Loucy (cell line): ENCODE measurements at regions not wholly inside any gene's neighbourhood (a gene's known extent, or its start where the extent isn't known, plus 50 kb on each side); places are given as distances from the start of the nearest gene placed in this dataset.

Source experiments
- H2AFZ ChIP-seq: fragments of 200-600 bp; sonication (generic); 2 replicates; pipeline ENCODE4 v1.6.0; 2016; ENCODE audit warnings: antibody characterized with exemption, mild to moderate bottlenecking, low read length, moderate library complexity
- H3F3A ChIP-seq: fragments of 200-600 bp; 2 replicates; pipeline ENCODE4 v1.6.0; 2016; ENCODE audit warnings: antibody characterized with exemption, low read depth, mild to moderate bottlenecking
- H3K27me3 ChIP-seq: fragments of 200-600 bp; sonication (generic); 2 replicates; pipeline ENCODE4 v1.6.1; 2014; ENCODE audit warnings: low read length, mild to moderate bottlenecking; ENCODE audit not compliant: insufficient read depth, poor library complexity, severe bottlenecking
- H3K36me3 ChIP-seq: fragments of 200-600 bp; sonication (generic); 2 replicates; pipeline ENCODE4 v1.6.1; 2016; ENCODE audit warnings: low read length; ENCODE audit not compliant: insufficient read depth
- H3K4me1 ChIP-seq: fragments of 200-600 bp; sonication (generic); 2 replicates; pipeline ENCODE4 v1.5.1; 2014; ENCODE audit warnings: low read length, mild to moderate bottlenecking; ENCODE audit not compliant: insufficient read depth, poor library complexity, severe bottlenecking
- H3K4me2 ChIP-seq: fragments of 200-600 bp; sonication (generic); 2 replicates; pipeline ENCODE4 v1.6.0; 2014; ENCODE audit warnings: antibody characterized with exemption, low read length, low read depth, mild to moderate bottlenecking; ENCODE audit not compliant: poor library complexity, severe bottlenecking
- H3K4me3 ChIP-seq: fragments of 200-600 bp; sonication (generic); 2 replicates; pipeline ENCODE4 v1.5.1; 2014; ENCODE audit warnings: low read length, mild to moderate bottlenecking, mixed read lengths; ENCODE audit not compliant: poor library complexity, severe bottlenecking
- H3K79me2 ChIP-seq: fragments of 200-600 bp; sonication (generic); 2 replicates; pipeline ENCODE4 v1.6.1; 2014; ENCODE audit warnings: low read length; ENCODE audit not compliant: insufficient read depth
- H3K9ac ChIP-seq: fragments of 200-600 bp; sonication (generic); 2 replicates; pipeline ENCODE4 v1.6.0; 2014; ENCODE audit warnings: mild to moderate bottlenecking, low read depth, low read length, moderate library complexity; ENCODE audit not compliant: poor library complexity, severe bottlenecking
- H3K9me2 ChIP-seq: fragments of 200-600 bp; sonication (generic); replicated peaks from 2 replicates; pipeline ENCODE4 v1.6.1; 2016; ENCODE audit warnings: low read depth, low read length, mixed read lengths
- H3K9me3 ChIP-seq: fragments of 200-600 bp; sonication (generic); 2 replicates; pipeline ENCODE4 v1.6.1; 2014; ENCODE audit warnings: mild to moderate bottlenecking, antibody characterized with exemption, low read length, low read depth; ENCODE audit not compliant: insufficient read depth
- H4K20me1 ChIP-seq: fragments of 200-600 bp; sonication (generic); 2 replicates; pipeline ENCODE4 v1.6.0; 2014; ENCODE audit warnings: antibody characterized with exemption, low read length, mild to moderate bottlenecking; ENCODE audit not compliant: insufficient read depth, poor library complexity, severe bottlenecking
- EZH2phosphoT487 ChIP-seq: fragments of 200-600 bp; IDR thresholded peaks from 2 replicates; pipeline ENCODE4 v1.6.1; 2018; ENCODE audit warnings: antibody characterized with exemption, mild to moderate bottlenecking, moderate library complexity, borderline replicate concordance
- TF ChIP-seq, protein P1 (sequence below): fragments of 200-600 bp; sonication (generic); conservative IDR thresholded peaks from 2 replicates; pipeline ENCODE4 v1.5.1; 2014; ENCODE audit warnings: mild to moderate bottlenecking, antibody characterized with exemption, low read length

DNA sequence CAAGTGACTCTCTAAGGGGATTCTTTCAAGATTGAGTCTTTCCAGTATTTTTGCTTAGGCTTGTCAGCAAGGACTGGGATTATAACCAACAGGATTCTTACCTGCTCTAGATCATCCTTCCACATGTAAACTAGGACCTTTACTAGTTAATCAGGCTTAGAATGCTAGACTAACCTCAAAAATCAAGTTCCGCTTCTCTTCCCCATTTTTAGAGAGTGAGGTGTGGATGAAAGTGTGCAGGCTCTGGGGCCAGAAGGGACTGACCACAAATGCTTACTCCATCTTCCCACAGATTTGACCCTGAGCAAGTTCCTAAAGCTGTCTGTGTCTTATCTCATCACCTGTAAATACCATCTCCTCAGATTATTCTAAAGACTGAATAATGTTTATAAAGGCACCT, 89.5 kb upstream of the IL12A start:
- Histone ChIP-seq H2AFZ (no peak overlapping the region), H3K9me3 (no peaks in the 10 kb centered on the region), H3F3A (no peaks in the 10 kb centered on the region), H4K20me1 (no peaks in the 10 kb centered on the region), H3K9ac (no peak overlapping the region), H3K36me3 (no peaks in the 10 kb centered on the region), H3K4me2 (no peak overlapping the region), H3K9me2 (no peaks in the 10 kb centered on the region), H3K4me1 (no peaks in the 10 kb centered on the region), H3K79me2 (no peaks in the 10 kb centered on the region), H3K27me3 (no peaks in the 10 kb centered on the region), H3K4me3 (no peak overlapping the region)
- TF ChIP-seq EZH2phosphoT487: no peak

DNA sequence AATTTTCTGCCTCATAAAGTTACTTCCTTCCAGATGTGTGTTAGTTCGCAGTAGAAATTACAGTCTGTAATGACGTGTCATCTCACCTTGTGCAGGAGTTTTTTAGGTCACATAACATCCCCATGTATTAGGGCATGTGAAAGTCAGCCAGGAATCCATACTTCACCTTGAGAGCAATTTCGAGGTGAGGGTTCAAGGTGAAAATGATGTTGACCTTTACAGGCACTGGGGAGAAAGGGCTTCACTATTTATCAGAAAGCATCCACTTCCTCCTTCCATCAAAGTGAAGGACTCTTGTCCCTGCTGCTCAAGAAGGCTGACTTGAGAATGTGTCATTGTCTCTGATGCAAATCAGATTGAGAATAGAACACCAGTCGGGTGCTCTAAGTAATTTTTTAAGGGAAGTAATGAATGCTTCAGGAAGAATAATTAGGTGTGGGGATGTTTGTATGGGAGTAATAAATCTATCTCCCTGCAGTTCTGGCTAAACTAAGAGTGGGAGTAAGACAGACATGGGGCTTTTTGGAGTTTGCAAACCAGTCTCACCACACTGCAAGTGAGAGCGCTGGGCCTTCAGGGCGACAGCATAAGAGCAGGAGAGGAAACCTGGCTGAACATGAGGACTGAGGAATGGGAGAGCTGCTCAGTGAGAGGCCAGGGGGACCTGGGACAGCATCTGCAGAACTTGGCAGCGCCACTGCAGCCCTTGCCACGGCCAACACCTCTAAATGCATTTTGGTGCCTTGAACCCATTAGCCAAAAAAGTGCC, 85.9 kb upstream of the IL12A start:
- Histone ChIP-seq H3K79me2 (no peaks in the 10 kb centered on the region), H3K4me1 (no peaks in the 10 kb centered on the region), H3K9me3 (no peaks in the 10 kb centered on the region), H3K9me2 (no peaks in the 10 kb centered on the region), H3K4me3 (no peak overlapping the region), H3K4me2 (no peak overlapping the region), H4K20me1 (no peaks in the 10 kb centered on the region), H2AFZ (no peak overlapping the region), H3K9ac (no peak overlapping the region), H3K27me3 (no peaks in the 10 kb centered on the region), H3K36me3 (no peaks in the 10 kb centered on the region), H3F3A (no peaks in the 10 kb centered on the region)
- TF ChIP-seq EZH2phosphoT487: no peak
- TF ChIP-seq, protein P1, sequence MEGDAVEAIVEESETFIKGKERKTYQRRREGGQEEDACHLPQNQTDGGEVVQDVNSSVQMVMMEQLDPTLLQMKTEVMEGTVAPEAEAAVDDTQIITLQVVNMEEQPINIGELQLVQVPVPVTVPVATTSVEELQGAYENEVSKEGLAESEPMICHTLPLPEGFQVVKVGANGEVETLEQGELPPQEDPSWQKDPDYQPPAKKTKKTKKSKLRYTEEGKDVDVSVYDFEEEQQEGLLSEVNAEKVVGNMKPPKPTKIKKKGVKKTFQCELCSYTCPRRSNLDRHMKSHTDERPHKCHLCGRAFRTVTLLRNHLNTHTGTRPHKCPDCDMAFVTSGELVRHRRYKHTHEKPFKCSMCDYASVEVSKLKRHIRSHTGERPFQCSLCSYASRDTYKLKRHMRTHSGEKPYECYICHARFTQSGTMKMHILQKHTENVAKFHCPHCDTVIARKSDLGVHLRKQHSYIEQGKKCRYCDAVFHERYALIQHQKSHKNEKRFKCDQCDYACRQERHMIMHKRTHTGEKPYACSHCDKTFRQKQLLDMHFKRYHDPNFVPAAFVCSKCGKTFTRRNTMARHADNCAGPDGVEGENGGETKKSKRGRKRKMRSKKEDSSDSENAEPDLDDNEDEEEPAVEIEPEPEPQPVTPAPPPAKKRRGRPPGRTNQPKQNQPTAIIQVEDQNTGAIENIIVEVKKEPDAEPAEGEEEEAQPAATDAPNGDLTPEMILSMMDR: no peak

DNA sequence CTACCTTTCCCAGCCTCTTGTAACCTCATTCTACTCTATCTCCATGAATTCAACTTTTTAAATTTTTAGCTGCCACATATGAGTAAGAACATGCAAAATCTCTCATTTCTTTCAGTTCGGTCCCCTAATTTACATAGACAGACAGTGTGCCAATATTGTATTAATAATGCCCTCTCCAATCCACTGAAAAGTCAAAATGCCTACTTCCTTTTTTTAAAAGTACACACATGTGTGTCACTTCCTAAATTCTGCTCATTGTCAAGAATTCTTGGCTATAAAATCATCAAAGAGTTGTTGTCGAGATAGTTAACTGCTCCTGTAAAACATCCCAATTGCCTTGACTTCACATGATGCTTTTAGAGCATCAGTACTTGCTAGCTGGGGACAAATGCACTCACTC, 84.2 kb upstream of the IL12A start:
- H3K9me2 ChIP-seq: no peaks in the 10 kb centered on the region
- H3K4me3 ChIP-seq: no peak overlapping the region
- no peaks in the 10 kb centered on the region for H3K9me3 ChIP-seq
- H4K20me1 ChIP-seq: no peaks in the 10 kb centered on the region
- H2AFZ ChIP-seq: no peak overlapping the region
- no peaks in the 10 kb centered on the region for H3K27me3 ChIP-seq
- H3K4me2 ChIP-seq: no peak overlapping the region
- TF ChIP-seq, protein P1: no peak
- no peak for TF ChIP-seq EZH2phosphoT487
- H3K9ac ChIP-seq: no peak overlapping the region
- H3K4me1 ChIP-seq: no peaks in the 10 kb centered on the region
- no peaks in the 10 kb centered on the region for H3K79me2 ChIP-seq
- H3F3A ChIP-seq: no peaks in the 10 kb centered on the region
- no peaks in the 10 kb centered on the region for H3K36me3 ChIP-seq

DNA sequence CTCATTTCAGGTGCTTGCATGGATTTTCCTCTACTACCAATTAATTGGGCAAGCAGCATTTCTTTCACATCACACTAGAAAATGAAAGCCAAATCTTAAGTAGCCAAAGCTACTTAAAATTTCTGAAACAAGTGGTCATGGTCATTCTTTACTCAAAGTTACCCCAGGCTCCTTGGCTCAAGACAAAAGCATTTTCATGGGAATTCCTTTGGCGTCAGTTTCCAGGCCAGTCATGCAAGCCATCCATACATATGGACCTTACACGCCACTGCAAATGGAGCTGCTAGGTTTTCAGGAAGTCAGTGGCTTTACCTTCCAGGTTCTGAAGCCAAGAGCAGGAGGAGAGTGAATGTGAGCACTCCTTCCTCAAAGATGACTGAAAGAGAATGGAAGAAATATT, 83.7 kb upstream of the IL12A start:
- no peak for TF ChIP-seq EZH2phosphoT487
- TF ChIP-seq, protein P1: no peak
- Histone ChIP-seq H3K4me2 (no peak overlapping the region), H4K20me1 (no peaks in the 10 kb centered on the region), H3K79me2 (no peaks in the 10 kb centered on the region), H3K4me1 (no peaks in the 10 kb centered on the region), H3K36me3 (no peaks in the 10 kb centered on the region), H3K9me3 (no peaks in the 10 kb centered on the region), H3F3A (no peaks in the 10 kb centered on the region), H3K4me3 (no peak overlapping the region), H3K27me3 (no peaks in the 10 kb centered on the region), H3K9me2 (no peaks in the 10 kb centered on the region), H2AFZ (no peak overlapping the region), H3K9ac (no peak overlapping the region)
